IPS-18a (cell line): ENCODE measurements at regions not wholly inside any gene's neighbourhood (a gene's known extent, or its start where the extent isn't known, plus 50 kb on each side); places are given as distances from the start of the nearest gene placed in this dataset.
"Not testable (repeated sequence)": the region's sequence is repeated elsewhere in the genome, so short reads cannot be mapped to it uniquely, and the experiment has no call there.

Experiments
- H3K27ac ChIP-seq: one replicate; pipeline ENCODE4 v1.5.1; 2013; ENCODE audit warnings: low read length
- H3K27me3 ChIP-seq: one replicate; pipeline ENCODE4 v1.6.1; 2013; ENCODE audit warnings: mild to moderate bottlenecking, low read length; ENCODE audit not compliant: control insufficient read depth, insufficient read depth
- H3K36me3 ChIP-seq: one replicate; pipeline ENCODE4 v1.6.1; 2013; ENCODE audit warnings: low read depth, low read length; ENCODE audit not compliant: control insufficient read depth
- H3K4me1 ChIP-seq: one replicate; pipeline ENCODE4 v1.6.1; 2013; ENCODE audit warnings: low read depth, low read length; ENCODE audit not compliant: control insufficient read depth
- H3K4me3 ChIP-seq: one replicate; pipeline ENCODE4 v1.5.1; 2013; ENCODE audit warnings: low read length
- H3K9ac ChIP-seq: one replicate; pipeline ENCODE4 v1.6.1; 2013; ENCODE audit warnings: mild to moderate bottlenecking, low read length, moderate library complexity
- H3K9me3 ChIP-seq: one replicate; pipeline ENCODE4 v1.6.1; 2013; ENCODE audit warnings: low read depth, low read length; ENCODE audit not compliant: control insufficient read depth

DNA sequence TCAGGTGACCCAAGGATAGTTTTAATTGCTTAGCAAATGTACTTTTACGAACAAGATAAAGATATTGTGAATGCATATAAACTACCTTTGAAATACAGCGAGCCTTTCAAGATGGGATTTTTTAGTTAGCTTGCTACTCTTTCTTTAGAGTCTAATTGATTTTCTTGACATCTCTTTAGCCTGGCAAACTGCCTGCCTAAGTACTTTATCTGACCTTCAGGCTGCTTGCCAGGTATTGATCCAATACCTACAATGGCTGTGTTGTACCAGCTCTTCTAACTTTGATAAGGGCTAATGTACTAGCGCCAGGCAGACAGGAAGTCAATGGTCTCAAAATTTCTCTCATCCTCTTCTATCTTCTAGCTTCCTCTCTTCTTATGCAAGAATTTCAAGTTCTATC, 414.4 kb upstream of the ACVR2A start:
- H3K27me3 ChIP-seq: no peaks in the 10 kb centered on the region
- H3K27ac ChIP-seq: no peak overlapping the region
- no peak overlapping the region for H3K9ac ChIP-seq
- H3K4me1 ChIP-seq: no peaks in the 10 kb centered on the region
- no peaks in the 10 kb centered on the region for H3K9me3 ChIP-seq
- H3K4me3 ChIP-seq: no peak overlapping the region
- no peaks in the 10 kb centered on the region for H3K36me3 ChIP-seq

DNA sequence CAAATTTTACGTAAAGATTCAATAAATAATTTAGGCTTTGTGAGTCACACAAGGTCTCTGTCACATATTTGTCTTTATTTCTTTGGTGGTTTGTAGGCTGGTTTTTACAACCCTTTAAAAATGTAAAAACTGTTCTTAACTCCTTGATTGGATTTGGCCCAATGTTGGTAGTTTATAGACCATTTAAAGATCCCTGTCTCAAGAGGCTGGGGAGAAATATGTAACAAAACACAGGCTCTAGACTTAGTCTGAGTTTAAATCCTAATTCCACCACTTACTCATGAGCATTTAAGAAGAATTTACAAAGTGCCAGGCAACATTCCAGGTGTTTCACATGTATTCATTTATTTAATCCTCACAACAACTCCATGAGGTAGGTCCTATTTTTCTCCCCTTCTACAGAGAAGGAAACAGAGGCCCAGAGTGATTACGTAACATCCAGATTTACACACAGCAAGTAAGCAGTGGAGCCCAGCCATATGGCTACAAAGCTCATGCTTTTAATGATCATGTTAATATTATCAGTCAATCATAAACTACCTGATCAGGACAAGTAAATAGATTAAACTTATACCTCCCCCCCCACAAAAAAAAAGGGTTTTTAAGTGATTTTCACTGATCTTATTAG, 416.6 kb upstream of the ACVR2A start:
- no peak overlapping the region for H3K27ac ChIP-seq
- H3K9me3 ChIP-seq: no peaks in the 10 kb centered on the region
- H3K27me3 ChIP-seq: no peaks in the 10 kb centered on the region
- no peak overlapping the region for H3K9ac ChIP-seq
- no peaks in the 10 kb centered on the region for H3K36me3 ChIP-seq
- no peak overlapping the region for H3K4me3 ChIP-seq
- H3K4me1 ChIP-seq: no peaks in the 10 kb centered on the region

DNA sequence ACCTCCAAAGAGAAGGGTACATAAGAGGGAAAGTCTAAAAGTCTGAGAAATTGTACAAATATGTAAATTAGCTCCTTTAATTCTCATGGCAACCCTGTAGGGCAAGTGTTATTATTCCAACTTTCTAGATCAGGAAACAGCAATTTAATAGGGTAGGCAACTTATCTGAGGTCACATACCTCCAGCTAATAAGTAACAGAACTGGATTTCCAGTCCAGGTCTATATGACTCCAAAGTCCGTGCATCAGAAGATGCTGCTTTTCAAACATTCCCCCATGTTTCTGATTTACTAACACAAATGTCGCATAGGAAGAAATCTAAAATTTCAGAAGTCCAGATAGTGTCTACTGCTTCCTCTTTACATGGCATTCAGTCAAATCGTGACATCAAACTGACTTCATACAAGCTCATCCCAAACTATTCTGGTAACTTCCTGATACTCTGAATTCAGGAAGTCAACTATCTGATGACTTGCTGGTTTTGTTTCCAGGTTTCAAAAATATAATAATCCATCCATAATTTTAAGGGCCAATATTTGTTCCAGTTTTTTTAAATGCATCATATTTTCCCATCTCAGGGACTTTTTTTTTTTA, 419.3 kb upstream of the ACVR2A start:
- H3K36me3 ChIP-seq: no peaks in the 10 kb centered on the region
- H3K27ac ChIP-seq: no peak overlapping the region
- H3K9me3 ChIP-seq: no peaks in the 10 kb centered on the region
- H3K27me3 ChIP-seq: no peaks in the 10 kb centered on the region
- H3K9ac ChIP-seq: no peak overlapping the region
- H3K4me3 ChIP-seq: no peak overlapping the region
- no peaks in the 10 kb centered on the region for H3K4me1 ChIP-seq

DNA sequence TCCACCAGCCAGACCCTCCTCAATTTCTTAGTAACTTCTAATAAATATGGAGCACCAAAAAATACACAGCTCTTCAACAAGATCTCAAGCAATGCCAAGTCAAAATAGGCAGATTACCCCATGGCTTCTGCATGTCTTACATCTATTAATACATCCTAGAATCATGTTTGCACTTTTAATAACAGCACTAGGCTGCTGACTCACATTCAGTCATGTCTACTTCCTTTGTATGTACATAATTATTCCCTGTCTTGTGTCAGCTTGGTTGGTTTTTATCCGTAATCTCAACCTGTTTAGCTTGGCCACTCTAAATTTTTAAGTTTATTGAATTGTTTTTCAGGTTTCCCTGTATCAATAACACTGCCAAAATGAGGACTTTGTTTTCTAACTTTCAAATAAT, 420.1 kb upstream of the ACVR2A start:
- Histone ChIP-seq H3K9me3 (no peaks in the 10 kb centered on the region), H3K4me3 (no peak overlapping the region), H3K27me3 (no peaks in the 10 kb centered on the region), H3K27ac (no peak overlapping the region), H3K9ac (no peak overlapping the region), H3K36me3 (no peaks in the 10 kb centered on the region), H3K4me1 (no peaks in the 10 kb centered on the region)

DNA sequence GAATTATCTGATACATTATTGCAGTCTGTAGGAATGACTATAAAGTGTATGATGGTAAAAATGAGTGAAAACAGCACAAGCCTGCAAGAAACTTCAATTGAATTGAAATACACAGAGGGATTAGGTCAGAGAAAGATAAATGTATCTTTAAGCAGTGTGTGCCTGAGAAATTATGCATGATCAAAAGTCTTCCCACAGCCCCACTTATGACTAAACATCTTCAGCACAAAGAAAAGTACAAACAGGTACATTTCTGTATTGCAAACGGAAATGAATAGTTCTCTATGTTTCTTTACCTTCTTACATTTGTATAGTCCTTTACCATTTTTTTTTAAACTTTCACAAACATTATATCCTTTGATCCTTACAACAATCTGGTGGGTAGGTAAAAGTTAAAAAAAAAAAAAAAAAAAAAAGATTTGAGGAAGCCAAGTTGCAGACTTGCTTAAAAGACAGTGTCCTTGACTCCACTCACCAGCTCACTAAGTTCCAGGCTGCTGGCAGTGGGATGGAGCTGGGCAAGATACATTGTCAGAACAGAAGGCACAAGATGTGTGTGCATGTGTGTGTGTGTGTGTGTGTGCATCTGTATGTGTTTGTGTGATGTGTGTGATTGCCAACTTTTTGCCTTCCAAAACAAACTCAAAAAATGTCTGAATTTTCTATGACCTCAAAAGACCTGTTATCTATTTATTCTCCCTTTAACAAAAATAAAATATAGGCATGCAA, 423.7 kb upstream of the ACVR2A start:
- Histone ChIP-seq H3K4me3 (no peak overlapping the region), H3K27me3 (no peaks in the 10 kb centered on the region), H3K9ac (no peak overlapping the region), H3K36me3 (no peaks in the 10 kb centered on the region), H3K4me1 (no peaks in the 10 kb centered on the region), H3K27ac (no peak overlapping the region), H3K9me3 (no peaks in the 10 kb centered on the region)

DNA sequence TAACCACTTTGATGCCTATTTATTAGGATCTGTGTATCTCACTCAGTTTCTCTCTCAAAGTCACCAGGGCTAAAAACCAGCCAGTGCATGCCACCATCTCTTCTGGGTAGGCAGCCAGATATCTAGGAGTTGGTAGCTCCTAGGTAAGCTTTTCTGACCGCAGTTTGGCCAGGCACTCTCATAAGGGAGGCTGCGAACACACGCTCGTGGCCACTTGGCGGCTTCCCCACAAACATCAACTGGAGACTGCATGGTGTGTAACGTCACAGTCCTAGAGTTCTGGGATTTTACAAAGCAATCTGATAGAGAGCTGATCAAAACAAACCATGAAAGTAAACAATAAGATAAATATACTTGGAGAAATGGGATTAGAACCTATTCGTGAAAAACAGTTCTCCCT, 424.3 kb upstream of the ACVR2A start:
- no peaks in the 10 kb centered on the region for H3K4me1 ChIP-seq
- H3K9ac ChIP-seq: no peak overlapping the region
- no peaks in the 10 kb centered on the region for H3K36me3 ChIP-seq
- H3K9me3 ChIP-seq: no peaks in the 10 kb centered on the region
- H3K27ac ChIP-seq: no peak overlapping the region
- H3K4me3 ChIP-seq: no peak overlapping the region
- no peaks in the 10 kb centered on the region for H3K27me3 ChIP-seq

DNA sequence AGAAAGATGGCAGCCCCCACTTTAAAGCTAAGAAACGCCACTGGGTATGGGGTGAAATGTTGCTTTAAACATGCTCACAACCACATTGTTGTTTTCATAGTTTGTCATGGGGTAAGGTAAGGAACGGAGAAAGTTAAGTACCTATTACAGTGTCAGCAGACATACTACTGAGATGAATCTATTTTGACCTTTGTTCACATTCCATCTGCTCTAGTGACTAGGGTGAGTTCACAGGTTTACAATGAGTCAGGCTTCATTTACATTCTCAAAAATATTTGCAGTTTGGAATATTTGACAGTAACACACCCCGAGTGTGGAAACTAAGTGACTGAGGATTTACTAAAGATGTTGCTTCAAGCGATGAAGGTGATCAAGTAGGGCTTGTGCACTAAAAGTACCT, 428.7 kb upstream of the ACVR2A start:
- Histone ChIP-seq H3K9me3 (no peaks in the 10 kb centered on the region), H3K27ac (no peak overlapping the region), H3K4me3 (no peak overlapping the region), H3K36me3 (no peaks in the 10 kb centered on the region), H3K9ac (no peak overlapping the region), H3K4me1 (no peaks in the 10 kb centered on the region), H3K27me3 (no peaks in the 10 kb centered on the region)

DNA sequence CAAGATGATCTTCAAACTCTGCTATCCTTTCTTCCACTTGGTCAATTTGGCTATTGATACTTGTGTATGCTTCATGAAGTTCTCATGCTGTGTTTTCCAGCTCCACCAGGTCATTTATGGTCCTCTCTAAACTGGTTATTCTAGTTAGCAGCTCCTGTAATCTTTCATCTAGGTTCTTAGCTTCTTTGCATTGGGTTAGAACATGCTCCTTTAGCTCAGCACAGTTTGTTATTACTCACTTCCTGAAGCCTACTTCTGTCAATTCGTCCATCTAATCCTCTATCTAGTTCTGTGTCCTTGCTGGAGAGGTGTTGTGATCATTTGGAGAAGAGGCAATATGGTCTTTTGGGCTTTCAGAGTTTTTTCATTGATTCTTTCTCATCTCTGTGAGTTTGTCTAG, 430.2 kb upstream of the ACVR2A start:
- not testable (repeated sequence) for H3K4me1 ChIP-seq, H3K36me3 ChIP-seq, H3K4me3 ChIP-seq, H3K9me3 ChIP-seq, H3K9ac ChIP-seq, H3K27me3 ChIP-seq, H3K27ac ChIP-seq

DNA sequence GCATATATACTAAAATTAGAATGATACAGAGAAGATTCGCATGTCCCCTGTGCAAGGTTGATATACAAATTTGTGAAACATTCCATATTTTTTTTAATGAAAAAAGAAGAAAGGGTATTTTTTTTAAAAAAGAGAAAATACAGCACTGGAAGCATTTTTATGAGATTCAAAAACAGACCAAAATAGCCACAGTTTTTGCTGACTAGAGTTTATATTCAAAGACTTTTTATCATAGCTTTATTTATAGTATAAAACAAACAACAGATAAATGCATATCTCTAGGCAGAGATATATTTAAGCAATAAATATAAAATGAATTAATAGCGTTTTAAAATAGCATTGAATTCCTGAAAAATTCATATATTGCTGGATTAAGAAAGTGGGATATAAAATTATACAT, 436.5 kb upstream of the ACVR2A start:
- no peaks in the 10 kb centered on the region for H3K9me3 ChIP-seq
- no peaks in the 10 kb centered on the region for H3K27me3 ChIP-seq
- H3K27ac ChIP-seq: no peak overlapping the region
- H3K36me3 ChIP-seq: no peaks in the 10 kb centered on the region
- H3K4me1 ChIP-seq: no peaks in the 10 kb centered on the region
- no peak overlapping the region for H3K9ac ChIP-seq
- no peak overlapping the region for H3K4me3 ChIP-seq

DNA sequence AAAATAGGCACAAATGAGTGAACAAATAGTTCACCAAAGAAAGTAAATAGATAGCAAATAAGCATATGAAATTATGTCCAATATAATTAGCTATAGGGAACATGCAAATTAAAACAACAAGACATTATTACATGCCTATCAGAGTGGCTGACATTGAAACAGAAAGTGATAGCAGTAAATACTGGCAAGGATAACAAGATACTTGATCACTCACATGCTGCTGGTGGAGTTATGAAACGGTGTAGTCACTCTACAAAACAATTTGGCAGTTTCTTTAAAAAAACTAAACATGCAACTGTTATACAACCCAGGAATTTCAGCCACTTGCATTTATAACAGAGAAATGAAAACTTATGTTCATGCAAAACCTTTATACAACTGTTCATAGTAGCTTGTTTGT, 439.2 kb upstream of the ACVR2A start:
- Histone ChIP-seq H3K4me1 (no peaks in the 10 kb centered on the region), H3K27me3 (no peaks in the 10 kb centered on the region), H3K36me3 (no peaks in the 10 kb centered on the region)

DNA sequence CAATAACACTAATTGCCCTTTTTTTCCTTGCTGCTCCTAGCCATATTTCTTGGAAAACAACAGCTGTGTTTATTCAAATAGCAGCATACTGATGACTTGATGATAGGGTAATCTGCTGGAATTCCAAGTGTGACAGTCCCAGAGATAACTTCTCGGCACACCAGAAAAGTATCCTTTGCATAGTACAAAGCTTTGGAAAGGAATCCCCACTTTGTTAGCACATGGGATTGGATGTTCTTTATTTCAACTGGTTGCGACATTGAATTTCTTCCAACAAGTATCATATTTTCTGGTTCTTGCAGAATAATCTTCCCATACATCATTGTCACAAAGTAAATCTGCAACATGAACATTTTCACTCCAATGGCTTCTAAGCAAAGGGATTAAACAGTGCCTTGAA, 445.8 kb upstream of the ACVR2A start:
- Histone ChIP-seq H3K9me3 (no peaks in the 10 kb centered on the region), H3K4me1 (no peaks in the 10 kb centered on the region), H3K36me3 (no peaks in the 10 kb centered on the region), H3K27ac (no peak overlapping the region), H3K4me3 (no peak overlapping the region), H3K27me3 (no peaks in the 10 kb centered on the region), H3K9ac (no peak overlapping the region)

More for the DNA sequence above, 439.2 kb upstream of the ACVR2A start:
- Histone ChIP-seq H3K4me3 (no peak overlapping the region), H3K9ac (no peak overlapping the region), H3K9me3 (no peaks in the 10 kb centered on the region), H3K27ac (no peak overlapping the region)

DNA sequence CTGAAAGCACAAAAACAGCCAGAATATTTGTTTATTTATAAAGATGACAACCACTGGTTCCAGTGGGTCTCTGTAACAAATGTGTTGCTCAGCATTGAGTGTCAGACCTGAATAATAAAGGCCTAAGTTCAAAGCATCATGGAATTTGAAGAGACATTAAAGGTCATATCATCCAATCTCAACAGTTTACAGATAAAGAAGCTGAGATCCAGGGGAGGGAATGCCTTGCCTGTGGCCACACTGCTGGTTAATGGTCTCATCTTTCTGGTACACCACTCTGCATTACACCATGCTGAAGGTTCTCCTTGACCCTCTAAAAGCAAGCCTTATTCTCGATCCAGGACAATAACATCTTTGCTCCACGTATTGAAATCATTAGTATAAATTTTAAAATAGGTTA, 446.5 kb upstream of the ACVR2A start:
- Histone ChIP-seq H3K27ac (no peak overlapping the region), H3K27me3 (no peaks in the 10 kb centered on the region)

More for the DNA sequence above, 446.5 kb upstream of the ACVR2A start:
- H3K4me3 ChIP-seq: no peak overlapping the region
- no peaks in the 10 kb centered on the region for H3K9me3 ChIP-seq
- H3K36me3 ChIP-seq: no peaks in the 10 kb centered on the region
- no peaks in the 10 kb centered on the region for H3K4me1 ChIP-seq
- no peak overlapping the region for H3K9ac ChIP-seq
